Heart left ventricle (tissue), 16 donors: ENCODE measurements at regions not wholly inside any gene's neighbourhood (a gene's known extent, or its start where the extent isn't known, plus 50 kb on each side); places are given as distances from the start of the nearest gene placed in this dataset.

Experiments
- ATAC-seq, 4 donors: fragments of 200-7000 bp; cut with Tn5 transposase; one replicate each; pipeline ENCODE4 v1.9.1; 2020 to 2022; ENCODE audit warnings: moderate library complexity in 4 of 4, mild to moderate bottlenecking in 3 of 4, moderate number of reproducible peaks in 1 of 4
- DNase-seq, 5 donors: peaks; one replicate each; pipeline ENCODE4 v3.0.0-alpha.2; 2020
- H3K27ac ChIP-seq, 12 donors: fragments of 200-600 bp; sonication (generic) in 4 of 12; one replicate each; pipeline versions ENCODE4 v1.5.0 to v1.8.0; 2016 to 2022; ENCODE audit warnings: mild to moderate bottlenecking in 2 of 12
- H3K27me3 ChIP-seq, 9 donors: fragments of 200-600 bp; sonication (generic) in 2 of 9; one replicate each; pipeline versions ENCODE4 v1.5.1 to v1.8.0; 2016 to 2022; ENCODE audit warnings: mild to moderate bottlenecking in 3 of 9
- H3K36me3 ChIP-seq, 9 donors: fragments of 200-600 bp; sonication (generic) in 2 of 9; one replicate each; pipeline versions ENCODE4 v1.5.0 to v1.8.0; 2018 to 2022; ENCODE audit warnings: mild to moderate bottlenecking in 2 of 9
- H3K4me1 ChIP-seq, 12 donors: fragments of 200-600 bp; sonication (generic) in 4 of 12; one replicate each; pipeline versions ENCODE4 v1.5.0 to v1.8.0; 2016 to 2022; ENCODE audit warnings: mild to moderate bottlenecking in 3 of 12
- H3K4me3 ChIP-seq, 12 donors: fragments of 200-600 bp; sonication (generic) in 4 of 12; one replicate each; pipeline versions ENCODE4 v1.5.0 to v1.8.0; 2017 to 2022; ENCODE audit warnings: mild to moderate bottlenecking in 9 of 12, moderate library complexity in 4 of 12
- H3K9me3 ChIP-seq, 12 donors: fragments of 200-600 bp; sonication (generic) in 4 of 12; one replicate each; pipeline versions ENCODE4 v1.5.0 to v1.8.0; 2016 to 2022; ENCODE audit warnings: mild to moderate bottlenecking in 1 of 12
- CTCF ChIP-seq, 12 donors: fragments of 200-600 bp; sonication (generic) in 4 of 12; IDR thresholded peaks; one replicate each; pipeline versions ENCODE4 v1.5.0 to v1.8.0; 2018 to 2022; ENCODE audit warnings: antibody characterized with exemption in 12 of 12, mild to moderate bottlenecking in 5 of 12
- POLR2A ChIP-seq, 2 donors: fragments of 450-650 bp; IDR thresholded peaks; one replicate each; pipeline ENCODE4 v1.6.1; 2017; ENCODE audit warnings: antibody characterized with exemption in 2 of 2, mild to moderate bottlenecking in 2 of 2, moderate library complexity in 2 of 2
- WGBS, 4 donors: extraction: QIAGEN DNeasy Blood & Tissue Kit in 2 of 4; methylation state at CpG; one replicate each; pipeline versions ENCODE4 v1.1.5 to v1.1.7; 2013 to 2018; 5-methylcytosine and 5-hydroxymethylcytosine counted together
- intact Hi-C, 10 donors: fragments of 100-400 bp; cut with DNase I; formaldehyde crosslinking; loops; one replicate each; pipeline versions ENCODE4 v1.11.1 to v1.14.2; 2022
- donor health status: ischemic (EF 13 %, LVEDD 7.1; RV severe dilation, severe dysfunction).
- donor health status: healthy with polysubstance abuse.
- donor health status: DM: no; HTN: yes; CAD: no.
- donor health status: DM: no; HTN: no; CAD: no.
- donor health status: ischemic (EF 25% LVEDD 6.9; RV normal size, moderate dysfunction).
- donor health status: ischemic (EF 25% LVEDD 5.7; RV mildly dilated, moderate dysfunction).
- donor health status: healthy.
- donor health status: DM: yes; HTN: yes; CAD: no.
- donor health status: ischemic (EF 35%, LVEDD 5.7; RV mildly dilated, moderate dysfunction).
- donor health status: nonischemic (EF 11% LVEDD 7.7; RV severe dilation, severe dysfunction).
- donor health status: DM: yes; HTN: yes; CAD: no.
- donor health status: PGD.
- donor health status: ischemic (EF 29% LVEDD 5.4; RV normal size, mild dysfunction).
- donor health status: nonischemic (EF 23%, LVEDD 6.1; RV moderate dilation, normal function).

GRCh38 chr2:216916956-216917650, 57.2 kb upstream of the TNP1 start:
- intact Hi-C loops: loop anchor here in 1 of 10 donors (5.0 kb wide), 1 partner anchor 60 kb away; no protein-coding TSS in a partner anchor
- WGBS, 4 donors: 93 to 98% (median 98%) methylated on average over 3 of the region's 3 CpGs
- ATAC-seq: no peak
- Histone ChIP-seq H3K4me1 (peaks cover 0 to 8% (median 0%) of the 10 kb centered on the region in 12 donors), H3K27me3 (no peaks in the 10 kb centered on the region), H3K36me3 (no peaks in the 10 kb centered on the region), H3K27ac (no peak overlapping the region), H3K9me3 (no peaks in the 10 kb centered on the region), H3K4me3 (no peak overlapping the region)
- no peak for TF ChIP-seq CTCF (IDR thresholded peaks at IDR 0.05)
- TF ChIP-seq POLR2A (IDR thresholded peaks at IDR 0.05): no peak
- DNase-seq: no peak

- TF ChIP-seq POLR2A (IDR thresholded peaks at IDR 0.05) (no peak), CTCF (IDR thresholded peaks at IDR 0.05) (no peak)
- ATAC-seq (peak in 2 of 4 donors; percentile 42 to 56), DNase-seq (peak in 1 of 5 donors; percentile 39)
- intact Hi-C loops: loop anchor here in 1 of 10 donors (5.0 kb wide), 1 partner anchor 58 kb away; no protein-coding TSS in a partner anchor
- Histone ChIP-seq H3K36me3 (no peaks in the 10 kb centered on the region), H3K27me3 (no peaks in the 10 kb centered on the region), H3K4me1 (peaks cover 0 to 8% (median 0%) of the 10 kb centered on the region in 12 donors), H3K9me3 (no peaks in the 10 kb centered on the region), H3K4me3 (no peak overlapping the region), H3K27ac (peak overlapping the region in 1 of 12 donors; percentile 39)
- WGBS, 4 donors: 84 to 90% (median 88%) methylated on average over 12 of the region's 12 CpGs
Observed at GRCh38 chr2:216915557-216916150, 55.8 kb upstream of the TNP1 start.

GRCh38 chr2:216914491-216914890, 54.6 kb upstream of the TNP1 start:
- Histone ChIP-seq H3K36me3 (no peaks in the 10 kb centered on the region), H3K27ac (no peak overlapping the region), H3K4me3 (no peak overlapping the region), H3K9me3 (no peaks in the 10 kb centered on the region), H3K27me3 (no peaks in the 10 kb centered on the region), H3K4me1 (peaks cover 0 to 8% (median 0%) of the 10 kb centered on the region in 12 donors)
- ATAC-seq (no peak), DNase-seq (no peak)
- WGBS, 4 donors: 91 to 98% (median 94%) methylated on average over 3 of the region's 3 CpGs
- TF ChIP-seq POLR2A (IDR thresholded peaks at IDR 0.05) (no peak), CTCF (IDR thresholded peaks at IDR 0.05) (no peak)
- intact Hi-C loops: no loop called here

- TF ChIP-seq CTCF (IDR thresholded peaks at IDR 0.05) (no peak), POLR2A (IDR thresholded peaks at IDR 0.05) (no peak)
- Histone ChIP-seq H3K27ac (no peak overlapping the region), H3K4me1 (no peaks in the 10 kb centered on the region), H3K9me3 (no peaks in the 10 kb centered on the region), H3K27me3 (no peaks in the 10 kb centered on the region), H3K36me3 (no peaks in the 10 kb centered on the region), H3K4me3 (no peak overlapping the region)
- intact Hi-C loops: no loop called here
- no peak for DNase-seq
- ATAC-seq: no peak
Observed at GRCh38 chr2:216911886-216912285, 52.0 kb upstream of the TNP1 start.
